Nephron (organoid): ENCODE measurements at regions not wholly inside any gene's neighbourhood (a gene's known extent, or its start where the extent isn't known, plus 50 kb on each side); places are given as distances from the start of the nearest gene placed in this dataset.
"Not testable (repeated sequence)": the region's sequence is repeated elsewhere in the genome, so short reads cannot be mapped to it uniquely, and the experiment has no call there.

ENCODE experiments used
- H3K27ac Mint-ChIP-seq, 3 experiments: 2 replicates each; pipeline ENCODE4 v1.8.0; 2020; ENCODE audit warnings: mixed read lengths in 3 of 3, mild to moderate bottlenecking in 2 of 3, moderate library complexity in 1 of 3
- H3K27me3 Mint-ChIP-seq: 2 replicates; pipeline ENCODE4 v1.8.0; 2021; ENCODE audit warnings: low read depth, mild to moderate bottlenecking, moderate library complexity, mixed read lengths
- H3K36me3 Mint-ChIP-seq: 2 replicates; pipeline ENCODE4 v1.8.0; 2020; ENCODE audit warnings: low read depth, mixed read lengths
- H3K4me1 Mint-ChIP-seq: 2 replicates; pipeline ENCODE4 v1.8.0; 2020; ENCODE audit warnings: mixed read lengths
- H3K4me3 Mint-ChIP-seq, 3 experiments: 2 replicates each; pipeline ENCODE4 v1.8.0; 2020; ENCODE audit warnings: mild to moderate bottlenecking in 3 of 3, mixed read lengths in 3 of 3, moderate library complexity in 2 of 3
- H3K9me3 Mint-ChIP-seq: 2 replicates; pipeline ENCODE4 v1.8.0; 2020; ENCODE audit warnings: mixed read lengths
- CTCF ChIP-seq, 3 experiments: fragments of 200-600 bp; sonication (generic); IDR thresholded peaks; one replicate each; pipeline ENCODE4 v1.5.0; 2021; ENCODE audit warnings: antibody characterized with exemption in 3 of 3; ENCODE audit not compliant: unreplicated experiment in 3 of 3

- no peak overlapping the region for H3K27ac Mint-ChIP-seq
- H3K4me1 Mint-ChIP-seq: no peaks in the 10 kb centered on the region
- H3K4me3 Mint-ChIP-seq: no peak overlapping the region
- TF ChIP-seq CTCF (IDR thresholded peaks at IDR 0.05; ENCODE audit: unreplicated experiment in 3 of 3): no peak
- H3K9me3 Mint-ChIP-seq: no peaks in the 10 kb centered on the region
- H3K36me3 Mint-ChIP-seq: no peaks in the 10 kb centered on the region
- no peaks in the 10 kb centered on the region for H3K27me3 Mint-ChIP-seq
Measured at GRCh38 chr12:126936181-126936851, 1330.7 kb upstream of the TMEM132C start.

- H3K9me3 Mint-ChIP-seq: no peaks in the 10 kb centered on the region
- no peak for TF ChIP-seq CTCF (IDR thresholded peaks at IDR 0.05; ENCODE audit: unreplicated experiment in 3 of 3)
- H3K4me3 Mint-ChIP-seq: no peak overlapping the region
- H3K4me1 Mint-ChIP-seq: no peaks in the 10 kb centered on the region
- no peak overlapping the region for H3K27ac Mint-ChIP-seq
- no peaks in the 10 kb centered on the region for H3K36me3 Mint-ChIP-seq
- H3K27me3 Mint-ChIP-seq: no peaks in the 10 kb centered on the region
Measured at GRCh38 chr12:126937431-126937830, 1329.5 kb upstream of the TMEM132C start.

- Mint-ChIP-seq H3K27ac (no peak overlapping the region), H3K4me1 (no peaks in the 10 kb centered on the region), H3K36me3 (no peaks in the 10 kb centered on the region), H3K9me3 (no peaks in the 10 kb centered on the region), H3K4me3 (no peak overlapping the region), H3K27me3 (peaks cover 11% of the 10 kb centered on the region)
- no peak for TF ChIP-seq CTCF (IDR thresholded peaks at IDR 0.05; ENCODE audit: unreplicated experiment in 3 of 3)
Measured at GRCh38 chr12:126944684-126945083, 1322.3 kb upstream of the TMEM132C start.

- not testable (repeated sequence) for H3K4me3 Mint-ChIP-seq, H3K27ac Mint-ChIP-seq, H3K9me3 Mint-ChIP-seq, H3K4me1 Mint-ChIP-seq, H3K36me3 Mint-ChIP-seq
- H3K27me3 Mint-ChIP-seq: peaks cover 18% of the 10 kb centered on the region
Measured at GRCh38 chr12:126946958-126947357, 1320.0 kb upstream of the TMEM132C start.

GRCh38 chr12:126949558-126949957 lies 1317.4 kb upstream of the TMEM132C start:
- no peaks in the 10 kb centered on the region for H3K9me3 Mint-ChIP-seq
- no peak overlapping the region for H3K4me3 Mint-ChIP-seq
- peaks cover 16% of the 10 kb centered on the region for H3K27me3 Mint-ChIP-seq
- no peak overlapping the region for H3K27ac Mint-ChIP-seq
- H3K36me3 Mint-ChIP-seq: no peaks in the 10 kb centered on the region
- H3K4me1 Mint-ChIP-seq: no peaks in the 10 kb centered on the region
- TF ChIP-seq CTCF (IDR thresholded peaks at IDR 0.05; ENCODE audit: unreplicated experiment in 3 of 3): no peak

GRCh38 chr12:126950266-126950665 lies 1316.7 kb upstream of the TMEM132C start:
- Mint-ChIP-seq H3K27ac (no peak overlapping the region), H3K4me1 (no peaks in the 10 kb centered on the region), H3K4me3 (no peak overlapping the region), H3K27me3 (peaks cover 10% of the 10 kb centered on the region), H3K36me3 (no peaks in the 10 kb centered on the region), H3K9me3 (no peaks in the 10 kb centered on the region)
- no peak for TF ChIP-seq CTCF (IDR thresholded peaks at IDR 0.05; ENCODE audit: unreplicated experiment in 3 of 3)
